Non-pigmented ciliary epithelial cell (primary cell): ENCODE measurements at regions not wholly inside any gene's neighbourhood (a gene's known extent, or its start where the extent isn't known, plus 50 kb on each side); places are given as distances from the start of the nearest gene placed in this dataset.
"Not testable (repeated sequence)": the region's sequence is repeated elsewhere in the genome, so short reads cannot be mapped to it uniquely, and the experiment has no call there.

Experiments used
- DNase-seq: peaks from one replicate; pipeline ENCODE4 v3.0.0-alpha.2; 2010; ENCODE audit warnings: low read depth

DNA sequence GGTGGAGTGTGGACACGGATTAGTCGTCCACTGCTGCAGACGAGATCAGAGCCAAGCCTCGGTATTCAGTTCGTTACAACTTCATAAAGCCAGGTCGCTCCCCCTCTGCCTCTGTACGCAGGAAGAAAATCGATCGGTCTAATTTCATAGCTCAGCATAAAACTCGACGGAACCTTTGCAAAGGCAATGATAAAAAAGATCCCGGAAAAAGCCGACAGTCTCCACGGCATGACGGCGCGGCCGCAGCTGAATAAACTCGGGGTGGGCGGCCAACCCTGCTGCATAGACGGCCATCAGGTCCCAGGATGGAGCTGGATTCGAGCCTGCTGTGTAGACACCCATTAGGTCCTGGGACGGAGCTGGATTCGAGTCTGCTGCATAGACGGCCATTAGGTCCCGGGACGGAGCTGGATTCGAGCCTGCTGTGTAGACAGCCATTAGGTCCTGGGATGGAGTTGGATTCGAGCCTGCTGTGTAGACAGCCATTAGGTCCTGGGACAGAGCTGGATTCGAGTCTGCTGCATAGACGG lies 113.8 kb upstream of the PPP2R3B start:
- DNase-seq: no peak

DNA sequence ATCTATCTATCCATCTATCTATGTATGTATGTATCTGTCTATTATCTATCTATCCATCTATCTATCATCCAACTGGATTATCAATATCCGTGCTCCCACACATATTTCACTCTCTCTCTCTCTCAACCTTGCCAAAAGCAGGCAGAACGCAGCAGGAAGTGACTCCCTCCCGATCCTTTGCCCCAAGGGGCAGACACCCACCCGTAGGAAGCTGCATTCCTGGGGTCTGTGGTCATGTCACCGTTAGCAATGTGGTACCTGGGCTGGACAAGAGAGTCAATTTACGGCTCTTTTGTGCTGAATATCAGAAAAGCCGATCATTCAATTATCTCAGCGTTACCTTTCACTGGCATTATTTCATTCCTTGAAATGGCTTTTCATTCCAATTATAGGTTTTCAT lies 119.6 kb upstream of the PPP2R3B start:
- DNase-seq: no peak

DNA sequence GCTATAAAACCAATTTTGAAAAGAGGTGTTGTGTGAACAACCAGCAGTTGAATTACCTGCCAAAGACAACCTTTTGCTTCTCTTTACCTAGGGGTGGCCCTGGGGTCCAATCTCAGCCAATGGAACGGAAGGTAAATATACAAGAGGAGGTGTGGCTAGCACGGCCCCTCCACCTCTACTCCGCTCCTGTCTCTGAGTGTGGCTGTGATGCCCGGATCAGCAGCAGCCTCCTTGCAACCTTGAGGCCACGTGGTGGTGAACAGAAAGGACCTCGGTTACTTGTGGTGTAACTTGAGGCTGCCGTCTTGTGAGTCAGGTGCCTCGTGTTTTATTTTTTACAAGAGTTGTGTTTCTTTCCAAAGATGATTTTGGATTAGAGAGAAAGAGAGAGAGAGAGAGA lies 121.5 kb upstream of the PPP2R3B start:
- DNase-seq: no peak

DNA sequence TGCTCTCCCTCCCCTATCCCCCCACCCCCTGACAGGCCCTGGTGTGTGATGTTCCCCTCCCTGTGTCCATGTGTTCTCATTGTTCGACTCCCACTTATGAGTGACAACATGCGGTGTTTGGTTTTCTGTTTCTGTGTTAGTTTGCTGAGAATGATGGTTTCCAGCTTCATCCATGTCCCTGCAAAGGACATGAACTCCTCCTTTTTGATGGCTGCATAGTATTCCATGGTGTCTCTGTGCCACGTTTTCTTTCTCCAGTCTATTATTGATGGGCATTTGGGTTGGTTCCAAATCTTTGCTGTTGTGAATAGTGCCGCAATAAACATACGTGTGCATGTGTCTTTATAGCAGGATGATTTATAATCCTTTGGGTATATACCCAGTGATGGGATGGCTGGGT lies 121.8 kb upstream of the SHOX start:
- not testable (repeated sequence) for DNase-seq

DNA sequence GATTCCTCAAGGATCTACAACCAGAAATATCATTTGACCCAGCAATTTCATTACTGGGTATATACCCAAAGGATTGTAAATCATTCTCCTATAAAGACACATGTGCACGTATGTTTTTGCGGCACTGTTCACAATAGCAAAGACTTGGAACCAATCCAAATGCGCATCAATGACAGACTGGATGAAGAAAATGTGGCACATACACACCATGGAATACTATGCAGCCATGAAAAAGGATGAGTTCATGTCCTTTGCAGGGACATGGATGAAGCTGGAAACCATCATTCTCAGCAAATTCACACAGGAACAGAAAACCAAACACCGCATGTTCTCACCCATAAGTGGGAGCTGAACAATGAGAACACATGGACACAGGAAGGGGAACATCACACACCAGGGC lies 119.5 kb upstream of the SHOX start:
- not testable (repeated sequence) for DNase-seq

DNA sequence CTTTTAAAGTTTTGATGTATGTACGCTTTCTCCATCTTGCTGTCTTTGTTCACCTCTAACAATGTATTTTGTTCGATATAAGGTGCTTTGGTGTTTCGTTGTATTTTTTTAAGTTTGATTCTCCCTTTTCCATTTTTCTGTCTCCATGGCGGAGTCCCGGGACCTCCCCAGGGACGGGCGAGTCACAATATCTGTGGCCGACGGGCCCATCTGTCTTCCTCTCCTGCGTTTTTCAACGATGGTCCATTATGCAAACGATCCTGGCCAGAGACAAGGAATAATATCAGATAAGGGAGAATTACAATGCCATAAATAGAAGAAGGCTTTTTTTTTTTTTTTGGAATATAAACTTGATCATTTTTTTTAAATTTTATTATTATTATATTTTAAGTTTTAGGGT lies 112.3 kb upstream of the SHOX start:
- no peak for DNase-seq

DNA sequence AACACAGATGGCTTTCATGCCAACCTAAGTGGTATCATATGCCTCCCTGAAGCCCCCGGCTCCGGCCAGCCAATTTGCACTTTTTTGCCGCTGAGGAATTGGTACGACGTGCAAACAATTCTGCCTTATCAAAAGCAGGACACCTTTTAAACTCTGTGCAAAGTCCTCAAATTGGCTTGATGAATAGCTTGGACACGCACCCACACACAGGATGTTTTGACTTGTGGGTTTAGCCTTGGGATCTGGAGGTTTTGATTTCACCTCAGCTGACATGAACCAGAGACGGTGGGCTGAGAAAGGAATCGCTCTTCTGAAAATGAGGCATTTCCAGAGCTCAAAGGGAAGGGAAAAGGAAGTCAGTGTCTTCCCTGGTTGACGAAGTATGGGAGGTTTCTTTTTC lies 110.8 kb upstream of the SHOX start:
- DNase-seq: no peak

DNA sequence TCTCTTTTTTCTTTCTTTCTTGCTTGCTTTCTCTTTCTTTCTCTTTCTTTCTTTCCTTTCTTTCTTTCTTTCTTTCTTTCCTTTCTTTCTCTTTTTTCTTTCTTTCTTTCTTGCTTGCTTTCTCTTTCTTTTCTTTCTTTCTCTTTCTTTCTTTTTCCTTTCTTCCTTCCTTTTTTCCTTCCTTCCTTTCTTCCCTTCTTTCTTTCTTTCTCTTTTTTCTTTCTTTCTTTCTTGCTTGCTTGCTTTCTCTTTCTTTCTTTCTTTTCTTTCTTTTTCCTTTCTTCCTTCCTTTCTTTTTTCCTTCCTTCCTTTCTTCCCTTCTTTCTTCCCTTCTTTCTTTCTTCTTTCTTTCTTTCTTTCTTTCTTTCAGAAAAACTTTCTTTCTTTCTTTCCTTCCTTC lies 108.1 kb upstream of the SHOX start:
- DNase-seq: no peak

DNA sequence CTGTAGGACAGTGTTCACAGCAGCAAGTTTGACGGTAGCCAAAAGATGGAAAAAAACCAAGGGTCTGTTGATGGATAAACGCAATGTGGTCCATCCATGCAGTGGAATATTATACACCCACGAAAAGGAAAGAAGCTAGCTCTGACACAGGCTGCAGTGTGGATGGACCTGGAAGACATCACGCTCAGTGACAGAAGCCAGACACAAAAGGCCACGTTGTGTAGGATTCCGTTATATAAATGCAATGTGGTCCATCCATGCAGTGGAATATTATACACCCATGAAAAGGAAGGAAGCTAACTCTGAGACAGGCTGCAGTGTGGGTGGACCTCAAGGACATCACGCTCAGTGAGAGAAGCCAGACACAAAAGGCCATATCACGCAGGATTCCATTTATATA lies 105.5 kb upstream of the SHOX start:
- DNase-seq: no peak

DNA sequence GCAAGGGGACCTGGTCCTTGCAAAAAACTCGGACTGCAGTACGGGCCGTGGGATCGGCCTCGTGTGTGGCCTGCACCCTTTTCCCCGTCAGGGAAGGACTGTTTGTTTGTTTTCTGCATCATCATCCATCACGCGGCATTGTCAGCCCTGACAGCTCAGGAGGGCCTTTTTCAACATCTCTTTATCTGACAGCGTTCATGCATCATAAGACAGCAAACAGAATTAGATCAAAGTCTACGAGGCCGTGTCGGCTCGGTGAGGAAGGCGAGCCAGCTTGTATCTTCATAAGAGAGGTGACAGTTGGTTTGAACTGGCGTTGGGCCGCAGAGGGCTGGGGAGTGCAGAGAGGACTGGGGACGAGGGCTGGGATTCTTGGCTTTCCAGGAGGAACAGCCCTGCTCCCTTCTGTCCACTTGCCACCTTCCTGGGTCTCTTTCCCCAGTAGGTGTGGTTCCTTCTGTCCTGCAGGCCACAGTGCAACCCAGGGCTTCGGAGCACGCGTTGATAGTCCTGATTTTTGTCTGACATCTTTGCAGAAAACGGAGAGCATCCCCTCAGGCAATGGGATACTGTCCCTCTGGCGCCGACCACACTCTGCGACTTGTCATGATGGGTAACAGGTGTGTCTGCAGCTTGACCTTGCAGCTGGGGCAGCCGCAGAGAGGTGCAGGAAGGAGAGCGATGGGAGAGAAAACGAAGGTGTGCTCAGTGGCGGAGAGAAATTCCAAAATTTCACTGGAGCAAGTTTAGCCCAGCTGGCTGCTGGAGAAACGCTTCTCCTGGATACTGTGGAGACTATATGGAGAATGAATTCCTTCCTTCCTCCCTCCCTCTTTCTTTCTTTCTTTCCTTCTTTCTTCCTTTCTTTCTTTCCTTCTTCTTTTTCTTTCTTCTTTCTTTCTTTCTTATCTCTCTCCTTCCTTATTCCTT lies 104.0 kb upstream of the SHOX start:
- DNase-seq: no peak

DNA sequence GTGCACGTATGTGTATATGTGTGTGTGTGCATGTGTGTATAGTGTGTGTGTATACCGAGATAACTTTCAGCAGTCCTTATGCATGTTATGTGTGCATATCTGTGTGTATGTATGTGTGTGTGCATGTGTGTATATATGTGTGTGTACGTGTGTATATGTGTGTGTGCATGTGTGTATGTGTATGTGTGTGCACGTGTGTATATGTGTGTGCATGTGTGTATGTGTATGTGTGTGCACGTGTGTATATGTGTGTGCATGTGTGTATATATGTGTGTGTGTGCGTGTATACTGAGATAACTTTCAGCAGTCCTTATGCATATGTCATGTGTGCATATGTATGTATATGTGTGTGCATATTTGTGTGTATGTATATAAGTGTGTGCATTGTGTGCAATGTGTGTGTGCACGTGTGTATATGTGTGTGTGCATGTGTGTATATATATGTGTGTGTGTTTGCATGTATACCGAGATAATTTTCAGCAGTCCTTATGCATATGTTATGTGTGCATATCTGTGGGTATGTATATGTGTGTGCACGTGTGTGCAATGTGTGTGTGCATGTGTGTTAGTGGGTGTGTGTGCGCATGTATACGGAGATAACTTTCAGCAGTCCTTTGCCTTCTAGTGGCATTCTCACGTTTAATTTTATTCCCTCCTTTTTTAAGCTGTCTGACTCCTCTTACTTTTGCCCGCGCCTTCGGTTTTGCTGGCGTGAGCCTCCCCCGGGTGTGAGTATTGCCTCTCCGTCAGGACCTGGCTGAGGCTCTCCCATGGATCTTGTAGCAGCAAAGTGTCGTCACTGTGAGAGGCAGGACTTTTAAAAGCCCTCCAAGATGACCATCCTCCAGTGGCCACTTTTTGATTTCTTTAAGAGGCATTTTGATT lies 99.6 kb upstream of the SHOX start:
- DNase-seq: no peak

DNA sequence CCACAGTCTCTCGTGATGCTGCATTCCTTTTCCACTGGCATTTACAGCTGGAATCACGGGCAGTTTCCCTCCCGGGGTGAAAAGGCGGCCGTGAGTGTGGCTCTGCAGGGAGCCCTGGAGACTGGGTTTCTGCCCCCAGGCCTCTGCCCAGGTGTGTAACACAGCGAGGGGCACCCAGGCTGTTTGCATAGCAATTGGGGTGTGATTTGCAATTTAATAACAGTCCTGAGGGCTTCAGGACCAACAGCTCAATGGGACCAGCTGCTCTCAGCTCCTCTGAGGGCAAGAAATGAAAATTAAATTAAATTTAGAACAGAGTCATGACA lies 99.0 kb upstream of the SHOX start:
- no peak for DNase-seq

DNA sequence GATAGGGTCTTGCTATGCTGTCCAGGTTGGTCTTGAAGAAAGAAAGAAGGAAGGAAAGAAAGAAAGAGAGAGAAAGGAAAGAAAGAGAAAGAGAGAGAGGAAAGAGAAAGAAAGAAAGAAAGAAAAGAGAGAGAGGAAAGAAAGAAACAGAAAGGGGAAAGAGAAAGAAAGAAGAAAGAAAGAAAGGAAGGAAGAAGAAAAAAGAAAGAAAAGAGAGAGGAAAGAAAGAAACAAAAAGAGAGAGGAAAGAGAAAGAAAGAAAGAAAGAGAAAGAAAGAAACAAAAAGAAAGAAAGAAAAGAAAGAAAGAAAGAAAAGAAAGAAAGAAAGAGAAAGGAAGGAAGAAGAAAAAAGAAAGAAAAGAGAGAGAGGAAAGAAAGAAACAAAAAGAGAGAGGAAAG lies 95.8 kb upstream of the SHOX start:
- DNase-seq: no peak

DNA sequence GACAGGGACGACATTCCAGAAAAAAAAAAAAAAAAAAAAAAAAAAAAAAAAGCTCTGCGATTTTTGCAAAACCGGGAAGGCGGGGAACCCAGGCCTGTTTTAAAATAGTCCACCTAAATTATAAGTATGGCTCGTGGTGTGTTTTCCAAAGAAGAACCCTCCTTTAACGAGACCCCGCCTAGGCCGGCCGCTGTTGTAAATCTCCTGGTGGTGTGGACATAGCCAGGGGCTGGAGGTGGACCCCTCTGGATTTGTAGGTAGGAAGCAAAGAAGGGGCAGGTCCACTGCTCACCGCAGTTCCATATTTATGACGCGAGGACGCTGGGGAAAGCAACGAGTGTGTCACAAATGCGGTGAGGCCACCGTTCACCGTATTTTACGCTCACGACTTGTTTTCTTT lies 94.0 kb upstream of the SHOX start:
- DNase-seq: no peak

DNA sequence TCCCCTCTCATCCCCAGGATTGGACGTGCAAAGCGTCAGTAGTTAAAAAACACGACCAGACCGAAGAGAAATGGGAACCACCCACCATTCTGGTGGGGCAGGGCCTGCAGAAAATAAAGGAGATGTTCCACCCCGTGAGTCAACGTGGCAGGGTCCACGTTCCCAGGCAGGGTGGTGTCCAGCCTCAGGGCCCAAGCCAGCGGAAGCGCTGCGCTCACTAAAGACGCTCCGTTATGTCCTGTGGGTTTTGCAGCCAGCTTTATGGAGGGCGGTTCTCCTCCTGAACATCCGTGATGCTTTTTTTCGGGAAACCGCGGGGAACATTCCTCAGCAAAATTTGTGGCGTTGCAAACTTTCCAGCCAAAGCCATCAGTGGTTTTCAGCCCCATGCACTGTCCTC lies 93.4 kb upstream of the SHOX start:
- no peak for DNase-seq

DNA sequence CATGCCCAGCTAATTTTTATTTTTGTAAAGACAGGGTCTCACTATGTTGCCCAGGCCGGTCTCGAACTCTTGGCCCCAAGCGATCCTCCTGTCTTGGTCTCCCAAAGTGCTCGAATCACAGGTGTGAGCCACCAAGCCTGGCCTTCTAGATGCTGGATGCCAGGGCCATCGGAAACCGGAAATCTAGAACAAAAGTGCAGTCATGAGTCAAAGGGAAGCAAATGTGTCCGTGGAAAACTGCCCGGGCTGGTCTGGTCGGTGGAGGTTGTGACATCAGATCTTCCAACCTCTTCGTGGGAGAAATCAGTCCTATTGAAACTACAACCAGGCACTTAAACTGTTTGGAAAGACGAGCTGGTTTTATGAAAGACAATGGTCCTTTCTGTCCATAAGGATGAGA lies 92.3 kb upstream of the SHOX start:
- no peak for DNase-seq

DNA sequence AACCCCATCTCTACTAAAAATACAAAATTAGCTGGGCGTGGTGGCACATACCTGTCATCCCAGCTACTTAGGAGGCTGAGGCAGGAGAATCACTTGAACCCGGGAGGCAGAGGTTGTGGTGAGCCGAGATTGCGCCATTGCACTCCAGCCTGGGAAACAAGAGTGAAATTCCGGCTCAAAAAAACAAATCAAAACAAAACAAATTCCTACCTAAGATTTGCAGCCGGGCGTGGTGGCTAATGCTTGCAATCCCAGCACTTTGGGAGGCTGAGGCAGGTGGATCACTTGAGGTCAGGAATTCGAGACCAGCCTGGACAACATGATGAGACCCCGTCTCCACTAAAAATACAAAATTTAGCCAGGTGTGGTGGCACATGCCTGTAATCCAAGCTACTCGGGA lies 89.6 kb upstream of the SHOX start:
- DNase-seq: not testable (repeated sequence)

DNA sequence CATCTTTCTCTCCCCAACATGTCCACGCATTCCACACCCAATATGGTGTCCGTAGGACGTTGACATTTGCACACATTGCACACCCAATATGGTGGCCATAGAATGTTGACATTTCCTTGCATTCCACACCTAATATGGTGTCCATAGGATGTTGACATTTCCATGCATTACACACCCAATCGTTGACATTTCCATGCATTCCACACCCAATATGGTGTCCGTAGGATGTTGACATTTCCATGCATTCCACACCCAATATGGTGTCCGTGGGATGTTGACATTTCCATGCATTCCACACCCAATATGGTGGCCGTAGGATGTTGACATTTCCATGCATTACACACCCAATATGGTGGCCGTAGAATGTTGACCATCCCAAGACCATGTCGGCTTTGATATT lies 88.4 kb upstream of the SHOX start:
- no peak for DNase-seq

DNA sequence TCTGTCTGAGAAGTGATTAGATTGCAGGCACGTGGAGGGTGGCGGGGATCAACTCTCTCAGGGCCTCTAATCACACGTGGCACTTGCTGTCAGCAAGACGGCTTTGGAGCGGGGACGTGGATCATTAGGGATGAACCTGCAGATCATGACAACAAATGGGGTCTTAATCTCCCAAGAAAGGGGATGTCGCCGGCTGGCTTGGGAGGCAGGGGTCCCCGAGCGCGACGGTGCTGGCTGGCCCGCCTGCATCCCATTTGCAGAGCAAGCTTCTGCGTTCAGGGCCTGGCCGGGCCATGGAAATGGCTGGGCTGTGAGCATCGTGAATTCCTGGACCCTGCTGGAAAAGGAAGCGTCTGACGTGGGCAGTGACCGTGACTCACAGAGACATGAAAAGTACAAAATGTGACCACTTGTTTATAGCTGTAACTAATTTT lies 85.1 kb upstream of the SHOX start:
- DNase-seq: peak; percentile 10

DNA sequence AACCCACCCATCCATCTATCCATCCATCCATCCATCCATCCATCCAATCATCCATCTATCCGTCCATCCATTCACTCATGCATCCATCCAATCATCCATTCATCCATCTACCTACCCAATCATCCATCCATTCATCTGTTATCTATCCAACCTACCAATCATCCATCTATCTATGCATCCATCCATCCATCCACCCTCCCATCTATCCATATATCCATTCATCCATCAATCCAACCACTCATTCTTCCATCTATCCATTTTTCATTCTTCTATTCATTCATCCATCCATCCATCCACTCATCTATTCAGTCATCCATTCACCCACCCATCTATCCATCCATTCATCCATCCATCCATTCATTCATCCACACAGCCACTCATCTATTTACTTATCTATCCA lies 80.1 kb upstream of the SHOX start:
- no peak for DNase-seq

DNA sequence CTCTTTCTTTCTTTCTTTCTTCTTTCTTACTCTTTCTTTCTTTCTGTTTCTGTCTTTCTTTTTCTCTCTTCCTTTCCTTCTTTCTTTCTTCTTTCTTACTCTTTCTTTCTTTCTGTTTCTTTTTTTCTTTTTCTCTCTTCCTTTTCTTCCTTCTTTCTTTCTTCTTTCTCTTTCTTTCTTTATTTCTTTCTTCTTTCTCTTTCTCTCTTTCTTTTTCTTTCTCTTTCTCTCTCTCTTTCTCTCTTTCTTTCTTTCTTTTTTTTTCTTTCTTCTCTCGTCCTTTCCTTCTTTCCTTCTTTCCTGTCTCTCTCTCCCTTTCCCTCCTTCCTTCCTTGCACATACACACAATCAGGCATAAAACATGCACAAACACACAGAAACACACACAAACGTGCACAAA lies 79.3 kb upstream of the SHOX start:
- DNase-seq: no peak

DNA sequence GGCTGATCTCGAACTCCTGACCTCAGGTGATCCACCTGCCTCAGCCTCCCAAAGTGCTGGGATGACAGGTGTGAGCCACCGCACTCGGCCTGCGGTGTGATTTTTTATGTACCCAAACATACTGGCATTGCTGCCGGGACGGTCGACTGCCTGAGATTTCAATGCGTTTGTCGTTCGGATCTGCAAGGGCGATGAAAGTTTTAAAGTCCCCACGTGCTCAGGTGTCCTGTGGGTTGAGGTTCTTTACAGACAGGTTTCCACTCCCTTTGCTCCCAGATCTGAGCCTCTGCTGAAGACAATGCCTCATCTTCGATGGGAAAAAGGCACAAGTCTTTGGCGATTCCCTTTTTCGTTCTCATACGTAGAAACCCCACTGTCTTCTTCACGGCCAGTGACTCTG lies 78.1 kb upstream of the SHOX start:
- DNase-seq: no peak

DNA sequence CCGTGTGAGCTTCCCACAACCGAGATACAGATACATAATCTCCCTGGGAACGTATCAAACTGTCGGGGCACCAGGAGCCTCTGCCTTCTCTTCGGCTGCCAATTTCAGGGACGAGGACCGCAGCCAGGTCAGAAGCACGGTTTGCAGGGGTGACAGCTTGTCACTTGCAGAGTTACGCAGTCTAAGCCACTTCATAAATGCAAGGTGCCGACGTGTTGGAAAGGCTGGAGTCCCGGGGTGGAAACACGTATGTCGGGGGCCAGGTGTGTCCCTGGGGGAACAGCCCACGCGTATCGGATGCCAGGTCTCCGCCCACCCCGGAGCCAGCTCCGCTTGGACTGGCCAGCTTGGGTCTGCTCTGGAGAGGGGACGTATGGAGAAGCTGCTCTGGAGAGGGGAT lies 76.3 kb upstream of the SHOX start:
- DNase-seq: no peak
